Dendritic cell treated with granulocyte-macrophage colony-stimulating factor and Interleukin-4, amounts not matched to agents 40 ng/mL and 50 ng/mL, for 4 days (primary cell): ENCODE measurements at regions not wholly inside any gene's neighbourhood (a gene's known extent, or its start where the extent isn't known, plus 50 kb on each side); places are given as distances from the start of the nearest gene placed in this dataset.

ENCODE experiments used
- H3K27ac Mint-ChIP-seq: one replicate; pipeline ENCODE4 v1.8.0; 2022; ENCODE audit warnings: mild to moderate bottlenecking, mixed read lengths
- H3K27me3 Mint-ChIP-seq: one replicate; pipeline ENCODE4 v1.8.0; 2022; ENCODE audit warnings: mild to moderate bottlenecking, mixed read lengths
- H3K36me3 Mint-ChIP-seq: one replicate; pipeline ENCODE4 v1.8.0; 2022; ENCODE audit warnings: low read depth, mixed read lengths
- H3K4me1 Mint-ChIP-seq: one replicate; pipeline ENCODE4 v1.8.0; 2022; ENCODE audit warnings: low read depth, mixed read lengths
- H3K4me3 Mint-ChIP-seq: one replicate; pipeline ENCODE4 v1.8.0; 2022; ENCODE audit warnings: mild to moderate bottlenecking, moderate library complexity, mixed read lengths
- H3K9me3 Mint-ChIP-seq: one replicate; pipeline ENCODE4 v1.8.0; 2022; ENCODE audit warnings: mixed read lengths
- intact Hi-C: fragments of 100-400 bp; cut with micrococcal nuclease; formaldehyde crosslinking; loops from one replicate; pipeline ENCODE4 v1.15.0; 2022

DNA sequence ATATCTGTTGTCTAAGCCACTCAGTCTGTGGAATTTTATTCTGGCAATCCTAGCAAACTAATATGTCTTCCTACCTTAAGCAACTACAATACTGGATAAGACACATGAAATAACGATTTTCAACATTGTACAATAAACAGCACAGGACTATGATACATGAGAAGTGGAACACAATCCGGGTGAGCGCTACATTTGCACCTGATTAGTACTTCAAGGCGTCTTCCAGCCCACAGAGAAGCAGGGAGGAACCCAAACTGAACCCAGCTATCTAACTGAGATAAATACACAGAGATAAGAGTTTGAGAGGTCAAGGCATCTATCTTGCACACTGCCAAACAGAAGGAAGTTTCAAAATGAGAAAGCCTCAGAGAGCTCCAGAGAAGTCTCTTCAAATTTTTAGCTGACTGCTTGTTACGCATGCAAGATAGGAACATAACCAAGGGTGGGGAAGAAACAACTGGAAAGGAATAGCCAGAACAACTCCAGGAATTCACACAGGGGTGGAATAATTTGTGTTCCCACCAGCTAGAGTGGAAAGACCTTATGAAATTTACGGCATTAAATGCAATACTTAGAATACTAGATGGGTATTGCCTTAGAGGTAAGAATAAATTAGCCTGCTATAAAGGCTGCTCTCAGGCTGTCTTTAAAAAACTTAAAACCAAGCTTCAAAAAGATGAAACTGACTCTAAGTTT is 481.8 kb downstream of the MTRR start:
- Mint-ChIP-seq H3K9me3 (peaks cover under 1% of the 10 kb centered on the region), H3K4me1 (no peaks in the 10 kb centered on the region), H3K27me3 (peaks cover 5% of the 10 kb centered on the region), H3K36me3 (no peaks in the 10 kb centered on the region), H3K4me3 (no peak overlapping the region), H3K27ac (no peak overlapping the region)
- intact Hi-C loops, result no loop called here

DNA sequence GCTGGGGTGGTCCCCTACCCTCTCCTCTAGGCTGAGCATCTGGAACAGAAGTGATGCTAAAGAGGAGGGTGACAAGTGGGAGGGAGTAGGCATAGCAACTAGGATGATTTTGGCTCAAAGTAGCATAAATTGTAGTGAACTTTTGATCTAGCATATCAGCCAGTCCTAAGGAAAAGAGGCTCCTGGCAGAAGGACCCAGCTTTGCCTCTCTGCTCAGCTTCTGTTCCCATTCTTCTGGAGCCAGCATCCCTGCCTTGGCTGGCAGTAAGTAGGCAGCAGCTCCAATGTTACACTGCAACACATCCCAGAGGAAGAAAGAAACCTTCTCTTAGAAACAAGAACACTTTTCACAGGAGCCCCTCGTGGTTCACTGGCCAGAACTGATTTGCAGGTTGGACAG is 487.0 kb downstream of the MTRR start:
- intact Hi-C loops, result no loop called here
- Mint-ChIP-seq H3K4me1 (no peaks in the 10 kb centered on the region), H3K4me3 (no peak overlapping the region), H3K27me3 (no peaks in the 10 kb centered on the region), H3K9me3 (no peaks in the 10 kb centered on the region), H3K27ac (no peak overlapping the region), H3K36me3 (no peaks in the 10 kb centered on the region)

DNA sequence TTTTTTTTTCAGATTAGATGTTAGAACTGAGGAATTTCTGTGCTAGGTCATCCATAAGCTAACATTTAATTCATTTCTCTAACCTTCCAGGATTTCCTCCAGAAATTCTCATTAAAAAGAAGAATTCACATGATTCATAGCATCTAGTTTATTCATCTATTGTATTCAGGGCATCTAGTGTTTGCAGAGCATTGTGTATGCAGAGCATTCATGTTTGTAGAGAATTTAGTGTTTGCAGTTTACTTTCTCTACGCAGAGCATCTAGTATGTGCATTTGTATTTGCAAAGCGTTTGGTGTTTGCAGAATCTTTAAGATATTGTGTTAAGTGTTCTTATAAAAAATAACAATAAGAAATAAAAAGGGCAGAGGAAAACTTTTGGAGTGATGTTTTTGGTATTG is 491.1 kb downstream of the MTRR start:
- intact Hi-C loops, result no loop called here
- H3K27ac Mint-ChIP-seq, result no peak overlapping the region
- no peaks in the 10 kb centered on the region for H3K9me3 Mint-ChIP-seq

DNA sequence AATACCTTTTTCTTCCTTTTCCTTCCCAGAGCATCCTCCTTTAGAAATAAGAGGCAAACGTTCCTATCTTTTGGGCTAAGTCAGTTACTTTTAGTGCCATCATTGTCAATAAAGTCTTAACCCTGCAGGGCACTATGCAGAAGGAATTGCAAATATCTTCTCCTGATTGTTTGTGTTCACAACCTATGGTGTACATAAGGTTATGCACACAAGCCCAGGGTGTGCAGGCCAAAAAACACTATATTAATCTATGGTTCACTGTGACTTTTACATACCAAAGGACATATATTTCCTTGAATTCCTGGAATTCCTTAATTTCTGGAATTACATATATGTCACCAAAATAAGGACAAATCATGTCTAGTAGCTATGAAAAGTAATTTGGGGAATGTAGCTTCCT is 493.5 kb downstream of the MTRR start:
- no peak overlapping the region for H3K27ac Mint-ChIP-seq
- H3K36me3 Mint-ChIP-seq, result no peaks in the 10 kb centered on the region
- intact Hi-C loops, result no loop called here
- no peaks in the 10 kb centered on the region for H3K4me1 Mint-ChIP-seq
- H3K4me3 Mint-ChIP-seq, result no peak overlapping the region
- no peaks in the 10 kb centered on the region for H3K9me3 Mint-ChIP-seq
- H3K27me3 Mint-ChIP-seq, result no peaks in the 10 kb centered on the region

More for the DNA sequence above, 491.1 kb downstream of the MTRR start:
- no peak overlapping the region for H3K4me3 Mint-ChIP-seq
- H3K36me3 Mint-ChIP-seq, result no peaks in the 10 kb centered on the region
- H3K4me1 Mint-ChIP-seq, result no peaks in the 10 kb centered on the region
- no peaks in the 10 kb centered on the region for H3K27me3 Mint-ChIP-seq

DNA sequence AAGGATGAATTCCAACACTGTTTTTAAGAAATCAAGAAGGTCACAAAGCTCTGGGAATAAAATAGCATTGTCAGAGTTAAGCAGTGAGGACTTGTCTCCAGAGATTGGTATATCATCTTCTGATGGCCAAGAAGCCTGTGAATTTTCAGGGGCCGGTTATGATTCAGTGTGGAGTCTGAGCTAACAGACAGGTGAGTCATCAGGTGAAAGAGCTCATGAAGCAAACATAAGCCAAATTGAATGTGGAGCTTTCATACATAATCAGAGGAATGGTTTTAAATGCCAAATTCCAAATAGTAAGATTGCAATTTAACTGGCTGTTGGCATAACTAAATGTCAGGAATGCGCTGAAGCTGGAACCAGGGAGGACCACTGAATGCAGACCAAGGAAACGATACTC is 494.2 kb downstream of the MTRR start:
- no peaks in the 10 kb centered on the region for H3K9me3 Mint-ChIP-seq
- no peak overlapping the region for H3K4me3 Mint-ChIP-seq
- H3K36me3 Mint-ChIP-seq, result no peaks in the 10 kb centered on the region
- no peak overlapping the region for H3K27ac Mint-ChIP-seq
- intact Hi-C loops, result no loop called here
- no peaks in the 10 kb centered on the region for H3K27me3 Mint-ChIP-seq
- H3K4me1 Mint-ChIP-seq, result no peaks in the 10 kb centered on the region

DNA sequence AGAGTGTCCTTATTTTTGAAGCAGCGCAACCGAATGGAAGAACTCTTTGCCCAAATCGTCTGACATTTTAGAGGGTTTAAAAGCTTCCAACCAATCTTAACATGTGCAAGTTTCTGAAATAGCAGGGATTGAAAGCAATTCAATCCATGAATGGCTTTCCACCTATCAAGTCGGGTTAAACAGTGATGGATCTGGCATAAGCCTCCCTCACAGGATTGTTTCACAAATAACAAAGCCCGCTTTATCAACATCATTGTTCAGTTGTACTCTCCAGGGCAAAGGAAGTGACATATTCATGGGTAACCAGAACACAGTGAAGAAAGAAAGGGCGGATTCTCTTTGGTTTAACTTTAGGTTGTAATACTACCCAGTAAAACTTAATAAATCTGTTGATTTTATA is 497.3 kb downstream of the MTRR start:
- Mint-ChIP-seq H3K4me1 (no peaks in the 10 kb centered on the region), H3K9me3 (peaks cover under 1% of the 10 kb centered on the region), H3K27me3 (no peaks in the 10 kb centered on the region), H3K4me3 (no peak overlapping the region), H3K36me3 (no peaks in the 10 kb centered on the region), H3K27ac (no peak overlapping the region)
- intact Hi-C loops, result no loop called here

DNA sequence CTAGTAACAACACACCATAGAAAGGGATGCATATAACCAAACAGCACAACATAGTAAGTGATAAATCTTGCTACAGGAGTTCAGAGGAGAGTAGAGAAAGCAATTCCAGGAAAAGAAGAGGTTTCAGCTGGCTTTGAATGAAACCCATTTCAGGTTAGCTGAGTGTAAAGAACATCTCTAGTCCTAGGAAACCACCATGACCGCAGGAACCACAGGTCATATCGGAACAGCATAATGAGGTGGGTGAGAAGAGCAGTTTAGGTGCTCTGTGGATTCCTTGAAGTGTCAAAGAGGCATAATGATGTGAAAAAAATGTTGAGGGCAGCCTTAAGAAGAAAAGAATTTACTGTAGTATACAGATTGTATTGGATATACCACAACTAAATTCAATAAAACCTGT is 507.5 kb downstream of the MTRR start:
- intact Hi-C loops, result no loop called here
- Mint-ChIP-seq H3K36me3 (no peaks in the 10 kb centered on the region), H3K27ac (no peak overlapping the region), H3K9me3 (peaks cover 25% of the 10 kb centered on the region), H3K4me3 (no peak overlapping the region), H3K4me1 (no peaks in the 10 kb centered on the region), H3K27me3 (no peaks in the 10 kb centered on the region)

DNA sequence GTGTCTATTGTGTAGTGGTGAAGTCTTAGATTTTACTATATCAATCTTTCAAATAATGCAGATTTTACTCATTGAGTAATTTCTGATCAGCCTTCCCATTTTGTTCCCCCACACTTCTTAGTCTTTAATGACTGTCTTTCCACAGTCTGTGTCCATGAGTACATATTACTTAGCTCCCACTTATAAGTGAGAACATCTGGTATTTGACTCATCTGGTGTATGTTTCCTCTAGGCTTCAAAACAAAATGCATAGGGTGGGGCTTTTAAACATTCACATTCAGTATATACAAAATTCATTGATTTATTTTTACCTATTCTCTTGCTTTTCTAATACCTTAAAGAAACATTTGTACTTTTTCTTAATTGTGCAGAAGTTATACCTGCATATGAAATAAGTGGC is 513.0 kb downstream of the MTRR start:
- no peaks in the 10 kb centered on the region for H3K36me3 Mint-ChIP-seq
- intact Hi-C loops, result no loop called here

DNA sequence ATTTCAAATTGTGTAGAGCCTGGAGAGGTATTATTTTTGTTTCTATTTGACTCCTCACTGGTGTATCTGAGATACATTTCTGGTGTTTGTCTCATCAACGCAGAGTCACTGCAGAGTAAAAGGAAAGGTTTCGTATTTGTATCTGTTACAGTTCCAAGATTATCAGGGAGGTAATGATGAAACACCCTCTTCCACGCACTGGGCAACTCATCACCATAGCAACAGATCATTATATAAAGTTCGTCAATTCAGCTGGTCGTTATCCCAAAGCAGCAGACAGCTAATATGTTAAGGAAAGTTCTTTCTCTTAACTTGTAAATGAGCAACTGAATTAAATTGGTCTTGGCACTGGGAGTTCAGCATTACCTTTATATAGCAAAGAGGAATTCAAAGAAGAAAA is 513.5 kb downstream of the MTRR start:
- Mint-ChIP-seq H3K4me3 (no peak overlapping the region), H3K27ac (no peak overlapping the region), H3K36me3 (no peaks in the 10 kb centered on the region), H3K27me3 (no peaks in the 10 kb centered on the region), H3K4me1 (no peaks in the 10 kb centered on the region), H3K9me3 (no peaks in the 10 kb centered on the region)
- intact Hi-C loops, result no loop called here

More for the DNA sequence above, 513.0 kb downstream of the MTRR start:
- Mint-ChIP-seq H3K27me3 (no peaks in the 10 kb centered on the region), H3K9me3 (no peaks in the 10 kb centered on the region), H3K4me1 (no peaks in the 10 kb centered on the region), H3K27ac (no peak overlapping the region), H3K4me3 (no peak overlapping the region)

DNA sequence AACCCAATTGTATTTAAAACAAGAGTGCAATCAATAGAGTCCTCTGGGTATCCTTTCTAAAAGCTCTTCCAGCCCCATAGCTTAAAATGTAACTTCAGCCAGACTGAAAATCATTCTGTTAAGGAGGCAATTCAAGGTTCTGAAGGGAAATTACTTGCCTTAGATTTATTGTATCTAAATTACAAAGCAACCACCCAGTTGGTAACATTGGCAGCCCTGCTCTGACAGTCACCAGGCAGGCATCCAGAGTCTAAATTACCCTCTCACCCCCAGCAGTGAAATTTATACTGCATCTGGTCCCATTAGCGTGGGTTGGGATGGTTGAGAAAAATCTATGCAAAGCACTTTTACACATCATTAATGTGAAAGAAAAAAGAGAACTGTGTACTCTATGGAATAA is 514.7 kb downstream of the MTRR start:
- Mint-ChIP-seq H3K9me3 (no peaks in the 10 kb centered on the region), H3K4me3 (no peak overlapping the region), H3K27me3 (no peaks in the 10 kb centered on the region), H3K4me1 (no peaks in the 10 kb centered on the region), H3K36me3 (no peaks in the 10 kb centered on the region), H3K27ac (no peak overlapping the region)
- intact Hi-C loops, result no loop called here

DNA sequence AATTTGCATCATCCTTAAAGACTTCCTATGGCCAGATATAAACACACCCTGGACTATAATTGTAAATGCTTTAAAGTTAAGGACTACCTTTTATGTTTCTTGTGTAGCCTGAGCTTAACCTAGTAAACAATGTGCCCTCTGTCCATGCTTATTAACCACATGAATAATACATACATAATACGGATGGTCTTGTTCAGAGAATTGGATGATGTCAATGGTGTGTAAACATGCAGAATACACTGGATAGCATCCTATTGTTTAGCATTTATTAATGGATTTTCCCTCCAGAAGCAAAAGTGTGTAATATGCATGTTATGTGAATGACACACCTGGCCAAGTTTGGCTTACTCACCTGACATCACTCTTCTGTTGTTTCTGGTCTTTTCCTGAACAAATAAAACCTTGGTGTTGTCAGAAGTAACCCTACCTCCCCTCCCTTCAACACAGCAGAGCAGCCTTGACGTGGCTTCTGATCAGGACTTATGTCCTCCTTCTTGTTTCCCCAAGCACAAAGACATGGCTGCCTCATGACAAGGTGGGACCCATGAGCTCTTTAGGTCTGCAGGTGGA is 517.9 kb downstream of the MTRR start:
- H3K36me3 Mint-ChIP-seq, result no peaks in the 10 kb centered on the region
- intact Hi-C loops, result no loop called here
- H3K4me3 Mint-ChIP-seq, result no peak overlapping the region
- H3K4me1 Mint-ChIP-seq, result no peaks in the 10 kb centered on the region
- H3K9me3 Mint-ChIP-seq, result no peaks in the 10 kb centered on the region
- H3K27ac Mint-ChIP-seq, result no peak overlapping the region
- H3K27me3 Mint-ChIP-seq, result no peaks in the 10 kb centered on the region

DNA sequence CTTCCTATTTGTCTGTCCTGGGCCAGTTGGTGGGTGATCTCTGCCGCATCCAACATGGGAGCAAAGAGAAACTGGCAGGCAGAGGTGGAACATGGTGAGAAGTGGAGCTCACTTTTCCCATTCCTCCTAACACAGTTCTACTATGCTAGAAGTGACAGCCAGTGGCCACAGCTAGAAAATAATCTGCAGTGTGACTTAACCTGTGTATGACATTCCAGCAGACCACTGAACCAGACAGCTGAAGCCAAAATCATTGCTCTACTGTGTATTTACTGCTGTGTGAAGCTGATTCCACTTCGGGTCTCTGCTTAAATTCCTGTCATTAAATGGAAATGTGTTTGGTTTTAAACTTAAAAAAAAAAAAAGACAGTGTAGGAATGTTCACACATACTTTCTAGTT is 523.0 kb downstream of the MTRR start:
- Mint-ChIP-seq H3K9me3 (no peaks in the 10 kb centered on the region), H3K4me3 (no peak overlapping the region), H3K27ac (no peak overlapping the region), H3K4me1 (no peaks in the 10 kb centered on the region), H3K27me3 (no peaks in the 10 kb centered on the region), H3K36me3 (no peaks in the 10 kb centered on the region)
- intact Hi-C loops, result no loop called here

DNA sequence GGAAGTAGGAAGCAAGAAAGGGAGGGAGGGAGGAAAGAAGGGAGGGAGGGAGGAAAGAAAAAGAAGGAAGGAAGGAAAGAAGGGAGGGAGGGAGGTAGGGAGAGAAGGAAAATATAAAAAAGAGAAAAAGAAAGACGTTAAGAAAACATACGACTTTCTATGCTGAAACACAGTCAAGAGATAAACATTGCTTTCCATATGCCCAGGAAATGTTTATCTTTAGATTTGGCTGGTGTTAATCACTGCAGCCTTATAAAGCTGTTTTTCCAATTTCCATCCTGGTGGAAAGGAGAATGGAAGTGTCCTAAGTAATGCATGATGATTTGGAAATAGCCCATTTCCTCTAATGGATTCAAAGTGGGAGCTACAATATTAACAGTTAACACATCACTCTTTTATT is 524.3 kb downstream of the MTRR start:
- no peak overlapping the region for H3K27ac Mint-ChIP-seq
- no peaks in the 10 kb centered on the region for H3K4me1 Mint-ChIP-seq
- H3K27me3 Mint-ChIP-seq, result no peaks in the 10 kb centered on the region
- no peak overlapping the region for H3K4me3 Mint-ChIP-seq
- intact Hi-C loops, result no loop called here
- H3K36me3 Mint-ChIP-seq, result no peaks in the 10 kb centered on the region
- H3K9me3 Mint-ChIP-seq, result no peaks in the 10 kb centered on the region

DNA sequence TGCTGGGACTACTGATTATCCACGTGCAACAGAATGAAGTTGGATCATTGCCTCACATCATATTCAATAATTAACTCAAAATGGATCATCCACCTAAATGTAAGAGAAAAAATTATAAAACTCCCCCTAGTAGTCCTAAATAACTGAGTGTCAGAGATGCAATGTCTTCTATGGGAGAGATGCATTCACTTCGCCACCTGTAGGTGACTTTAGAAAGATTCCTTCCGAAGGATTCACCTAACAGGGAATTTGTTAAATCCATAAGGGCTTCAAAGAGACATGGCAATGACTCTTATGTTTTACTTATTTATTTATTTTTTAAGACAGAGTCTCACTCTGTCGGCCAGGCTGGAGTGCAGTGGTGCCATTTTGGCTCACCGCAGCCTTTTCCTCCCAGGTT is 526.0 kb downstream of the MTRR start:
- Mint-ChIP-seq H3K27me3 (no peaks in the 10 kb centered on the region), H3K36me3 (no peaks in the 10 kb centered on the region), H3K4me3 (no peak overlapping the region), H3K9me3 (no peaks in the 10 kb centered on the region), H3K4me1 (no peaks in the 10 kb centered on the region), H3K27ac (no peak overlapping the region)
- intact Hi-C loops, result no loop called here

DNA sequence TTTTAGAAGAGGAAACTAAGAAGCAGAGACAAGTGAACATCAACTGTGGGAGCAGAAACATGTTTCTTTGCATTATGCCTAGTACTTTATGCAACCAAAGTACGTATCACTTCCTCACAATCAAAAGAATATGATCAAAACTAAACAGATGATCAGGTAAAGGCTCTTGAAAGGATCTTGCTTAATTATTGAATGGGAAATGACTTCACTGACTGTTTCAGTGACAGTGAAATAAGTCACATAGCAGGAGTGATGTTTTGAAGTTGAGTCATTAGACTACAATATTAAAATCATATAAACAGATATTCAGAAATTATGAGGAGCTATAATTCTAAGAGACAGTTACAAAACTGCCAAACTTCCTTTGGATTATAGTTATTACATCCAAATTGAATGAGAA is 527.3 kb downstream of the MTRR start:
- Mint-ChIP-seq H3K27ac (no peak overlapping the region), H3K9me3 (no peaks in the 10 kb centered on the region), H3K27me3 (no peaks in the 10 kb centered on the region), H3K36me3 (no peaks in the 10 kb centered on the region), H3K4me1 (no peaks in the 10 kb centered on the region), H3K4me3 (no peak overlapping the region)
- intact Hi-C loops, result no loop called here
